H9 (cell line): ENCODE measurements at regions not wholly inside any gene's neighbourhood (a gene's known extent, or its start where the extent isn't known, plus 50 kb on each side); places are given as distances from the start of the nearest gene placed in this dataset.

Experiments
- DNase-seq: peaks from one replicate; pipeline ENCODE4 v3.0.0-alpha.2; 2017
- H2AFZ ChIP-seq: one replicate; pipeline ENCODE4 v1.6.1; 2013; ENCODE audit warnings: mild to moderate bottlenecking, low read length, control low read depth, moderate library complexity
- H2AK5ac ChIP-seq: 2 replicates; pipeline ENCODE4 v1.6.1; 2013; ENCODE audit warnings: low read length, control low read depth, mixed read lengths; ENCODE audit not compliant: insufficient read length
- H2BK120ac ChIP-seq: one replicate; pipeline ENCODE4 v1.6.1; 2013; ENCODE audit warnings: low read depth, mild to moderate bottlenecking, low read length, control low read depth, inconsistent platforms; ENCODE audit not compliant: poor library complexity, severe bottlenecking
- H2BK12ac ChIP-seq: 2 replicates; pipeline ENCODE4 v1.6.1; 2013; ENCODE audit warnings: low read length, control low read depth, mixed read lengths, low read depth; ENCODE audit not compliant: insufficient read length
- H2BK15ac ChIP-seq: 2 replicates; pipeline ENCODE4 v1.6.1; 2013; ENCODE audit warnings: low read depth, low read length, control low read depth
- H2BK20ac ChIP-seq: one replicate; pipeline ENCODE4 v1.6.1; 2013; ENCODE audit warnings: low read depth, mild to moderate bottlenecking, low read length, control low read depth, inconsistent platforms; ENCODE audit not compliant: poor library complexity, severe bottlenecking
- H2BK5ac ChIP-seq: 2 replicates; pipeline ENCODE4 v1.6.1; 2013; ENCODE audit warnings: low read length, control low read depth, mixed read lengths; ENCODE audit not compliant: insufficient read length
- H3K14ac ChIP-seq: 2 replicates; pipeline ENCODE4 v1.6.1; 2013; ENCODE audit warnings: low read length, control low read depth; ENCODE audit not compliant: insufficient read depth
- H3K18ac ChIP-seq: 2 replicates; pipeline ENCODE4 v1.6.1; 2013; ENCODE audit warnings: low read depth, mild to moderate bottlenecking, mixed read lengths, low read length, control low read depth; ENCODE audit not compliant: insufficient read length
- H3K23ac ChIP-seq: 2 replicates; pipeline ENCODE4 v1.6.1; 2013; ENCODE audit warnings: low read length, control low read depth, mixed read lengths, low read depth; ENCODE audit not compliant: insufficient read length
- H3K23me2 ChIP-seq: 2 replicates; pipeline ENCODE4 v1.6.1; 2013; ENCODE audit warnings: low read depth, mild to moderate bottlenecking, mixed read lengths, low read length, control low read depth; ENCODE audit not compliant: insufficient read length, poor library complexity, severe bottlenecking
- H3K27ac ChIP-seq: 2 replicates; pipeline ENCODE4 v1.5.1; 2013; ENCODE audit warnings: low read length, control low read depth, mixed read lengths, low read depth; ENCODE audit not compliant: insufficient read length
- H3K27me3 ChIP-seq: 2 replicates; pipeline ENCODE4 v1.6.1; 2013; ENCODE audit warnings: low read length, control low read depth, inconsistent platforms; ENCODE audit not compliant: insufficient read depth
- H3K4ac ChIP-seq: 2 replicates; pipeline ENCODE4 v1.6.1; 2013; ENCODE audit warnings: low read depth, mild to moderate bottlenecking, control low read depth, inconsistent platforms, low read length, moderate library complexity
- H3K4me1 ChIP-seq: 2 replicates; pipeline ENCODE4 v1.6.1; 2013; ENCODE audit warnings: low read length, control low read depth, inconsistent platforms; ENCODE audit not compliant: insufficient read depth
- H3K4me2 ChIP-seq: 2 replicates; pipeline ENCODE4 v1.6.1; 2013; ENCODE audit warnings: low read length, control low read depth, mixed read lengths; ENCODE audit not compliant: insufficient read length, insufficient read depth
- H3K56ac ChIP-seq: 2 replicates; pipeline ENCODE4 v1.6.1; 2013; ENCODE audit warnings: low read depth, mild to moderate bottlenecking, mixed read lengths, low read length, control low read depth; ENCODE audit not compliant: insufficient read length
- H3K79me1 ChIP-seq: 2 replicates; pipeline ENCODE4 v1.6.1; 2013; ENCODE audit warnings: low read depth, mild to moderate bottlenecking, moderate library complexity, low read length, control low read depth, inconsistent platforms; ENCODE audit not compliant: insufficient read depth, poor library complexity, severe bottlenecking
- H3K79me2 ChIP-seq: 2 replicates; pipeline ENCODE4 v1.6.1; 2013; ENCODE audit warnings: low read length, control low read depth, inconsistent platforms; ENCODE audit not compliant: insufficient read depth
- H3K9ac ChIP-seq: 2 replicates; pipeline ENCODE4 v1.6.1; 2013; ENCODE audit warnings: low read length, control low read depth, mixed read lengths; ENCODE audit not compliant: insufficient read length; ENCODE audit errors: extremely low read depth
- H3K9me3 ChIP-seq: one replicate; pipeline ENCODE4 v1.6.1; 2013; ENCODE audit warnings: low read depth, low read length, inconsistent platforms; ENCODE audit not compliant: control insufficient read depth
- H3T11ph ChIP-seq: one replicate; pipeline ENCODE4 v1.6.1; 2013; ENCODE audit warnings: mild to moderate bottlenecking, low read length, control low read depth, inconsistent platforms
- H4K20me1 ChIP-seq: one replicate; pipeline ENCODE4 v1.6.1; 2013; ENCODE audit not compliant: control insufficient read depth, insufficient read length, insufficient read depth
- H4K5ac ChIP-seq: 2 replicates; pipeline ENCODE4 v1.6.1; 2013; ENCODE audit warnings: low read depth, mild to moderate bottlenecking, mixed read lengths, low read length, control low read depth; ENCODE audit not compliant: insufficient read length
- H4K8ac ChIP-seq: replicated peaks from 2 replicates; pipeline ENCODE4 v1.6.1; 2013; ENCODE audit warnings: low read length, control low read depth, mixed read lengths, low read depth; ENCODE audit not compliant: insufficient read length
- H4K91ac ChIP-seq: 2 replicates; pipeline ENCODE4 v1.6.1; 2013; ENCODE audit warnings: low read depth, mild to moderate bottlenecking, moderate library complexity, mixed read lengths, low read length, control low read depth; ENCODE audit not compliant: insufficient read length
- H3K27ac Mint-ChIP-seq, 3 experiments: 2 replicates in 2 of 3; 3 replicates in 1 of 3; pipeline ENCODE4 v1.8.0; 2020 to 2021; ENCODE audit warnings: mixed read lengths in 3 of 3, mild to moderate bottlenecking in 1 of 3, moderate library complexity in 1 of 3
- H3K27me3 Mint-ChIP-seq: 2 replicates; pipeline ENCODE4 v1.8.0; 2021; ENCODE audit warnings: low read depth, mild to moderate bottlenecking, moderate library complexity, mixed read lengths
- H3K36me3 Mint-ChIP-seq, 3 experiments: 2 replicates in 2 of 3; 3 replicates in 1 of 3; pipeline ENCODE4 v1.8.0; 2020 to 2021; ENCODE audit warnings: low read depth in 3 of 3, mixed read lengths in 3 of 3; ENCODE audit not compliant: insufficient read depth in 1 of 3
- H3K4me1 Mint-ChIP-seq, 2 experiments: 2 replicates each; pipeline ENCODE4 v1.8.0; 2020; ENCODE audit warnings: mixed read lengths in 2 of 2
- H3K4me3 Mint-ChIP-seq, 2 experiments: 2 replicates in 1 of 2; 3 replicates in 1 of 2; pipeline ENCODE4 v1.8.0; 2020 to 2021; ENCODE audit warnings: mild to moderate bottlenecking in 2 of 2, mixed read lengths in 2 of 2, moderate library complexity in 1 of 2
- H3K9me3 Mint-ChIP-seq, 2 experiments: 2 replicates in 1 of 2; 3 replicates in 1 of 2; pipeline ENCODE4 v1.8.0; 2020; ENCODE audit warnings: mild to moderate bottlenecking in 2 of 2, mixed read lengths in 2 of 2, moderate library complexity in 1 of 2
- CTCF ChIP-seq: fragments of 200-600 bp; sonication (generic); conservative IDR thresholded peaks from 3 replicates; pipeline ENCODE4 v1.8.0; 2021; ENCODE audit warnings: antibody characterized with exemption, mild to moderate bottlenecking
- WGBS: extraction: QIAGEN DNeasy Blood & Tissue Kit; methylation state at CpG from one replicate; pipeline ENCODE4 v1.1.7; 2013; ENCODE audit warnings: missing lambda C conversion rate, low lambda C conversion rate, mixed read lengths; ENCODE audit not compliant: insufficient read length; ENCODE audit errors: extremely low coverage; 5-methylcytosine and 5-hydroxymethylcytosine counted together

DNA sequence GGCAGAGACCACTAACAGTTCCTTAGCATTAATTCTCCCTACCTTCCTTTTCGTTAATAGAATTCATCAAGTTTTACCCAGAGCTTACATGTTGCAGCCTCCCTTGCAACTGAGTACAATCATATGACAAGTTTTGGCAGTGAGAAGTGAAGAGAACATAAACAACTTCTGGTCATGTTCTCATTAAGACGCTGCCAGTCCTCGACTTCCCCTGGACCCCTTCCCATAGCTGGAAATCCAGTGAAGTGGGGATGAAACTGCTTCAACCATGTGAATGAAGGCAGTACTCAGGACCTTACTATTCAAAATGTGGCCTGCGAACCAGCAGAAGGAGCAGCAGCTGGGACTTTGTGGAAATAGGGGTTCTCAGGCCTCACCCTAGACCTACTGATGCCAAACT lies 133.9 kb downstream of the SPTSSA start:
- Mint-ChIP-seq H3K27me3 (no peaks in the 10 kb centered on the region), H3K4me1 (peaks cover 11 to 16% of the 10 kb centered on the region in 2 experiments), H3K27ac (no peak overlapping the region), H3K9me3 (no peaks in the 10 kb centered on the region), H3K4me3 (no peak overlapping the region), H3K36me3 (no peaks in the 10 kb centered on the region)
- Histone ChIP-seq H4K8ac (no peak overlapping the region), H3K56ac (no peak overlapping the region), H3K79me2 (no peaks in the 10 kb centered on the region), H3K27ac (no peak overlapping the region), H3K23ac (no peak overlapping the region), H3K79me1 (no peaks in the 10 kb centered on the region), H3K23me2 (no peaks in the 10 kb centered on the region), H4K91ac (no peak overlapping the region), H3K9ac (no peak overlapping the region), H2BK5ac (no peak overlapping the region), H3K4me1 (peaks cover 3% of the 10 kb centered on the region; the same call in 1 of the 2 replicates), H2AFZ (no peak overlapping the region), H4K5ac (no peak overlapping the region), H3K18ac (no peak overlapping the region), H2BK20ac (no peak overlapping the region), H3K4me2 (no peak overlapping the region), H2BK120ac (no peak overlapping the region), H2BK15ac (no peak overlapping the region), H3K4ac (no peak overlapping the region), H3K27me3 (no peaks in the 10 kb centered on the region), H3T11ph (no peak overlapping the region), H3K14ac (no peak overlapping the region), H2AK5ac (no peak overlapping the region), H4K20me1 (no peaks in the 10 kb centered on the region), H3K9me3 (no peaks in the 10 kb centered on the region), H2BK12ac (no peak overlapping the region)
- no peak for DNase-seq
- TF ChIP-seq CTCF: no peak
- no CpG with 5 or more reads among the region's 4 CpGs for WGBS
